GM12892 (cell line): ENCODE measurements at regions not wholly inside any gene's neighbourhood (a gene's known extent, or its start where the extent isn't known, plus 50 kb on each side); places are given as distances from the start of the nearest gene placed in this dataset.
"Not testable (repeated sequence)": the region's sequence is repeated elsewhere in the genome, so short reads cannot be mapped to it uniquely, and the experiment has no call there.

Experiments used
- DNase-seq: peaks from one replicate; pipeline ENCODE4 v3.0.0; 2011; ENCODE audit not compliant: insufficient read length
- FAIRE-seq: peaks from 2 replicates; lab custom pipeline; 2011; peaks lifted over from hg19 to GRCh38; lab: Jason Lieb, UNC
- POLR2A ChIP-seq: IDR thresholded peaks from 2 replicates; pipeline ENCODE4 v1.6.1; 2011; ENCODE audit warnings: low read depth, low read length, control low read depth
- POLR2AphosphoS5 ChIP-seq: IDR thresholded peaks from 2 replicates; pipeline ENCODE4 v1.6.1; 2011; ENCODE audit warnings: low read depth, low read length, control low read depth
- TAF1 ChIP-seq: IDR thresholded peaks from 2 replicates; pipeline ENCODE4 v1.6.1; 2011; ENCODE audit warnings: low read depth, mild to moderate bottlenecking, control low read depth, low read length, borderline replicate concordance

GRCh38 chrX:15017491-15017890 lies 144.3 kb downstream of the MOSPD2 start:
- no peak for FAIRE-seq
- DNase-seq: no peak
- TF ChIP-seq POLR2A (no peak), TAF1 (no peak), POLR2AphosphoS5 (no peak)

GRCh38 chrX:15016051-15016450 lies 142.8 kb downstream of the MOSPD2 start:
- FAIRE-seq (no peak), DNase-seq (no peak)
- TF ChIP-seq TAF1 (no peak), POLR2AphosphoS5 (no peak), POLR2A (no peak)

GRCh38 chrX:15014281-15014680 lies 141.1 kb downstream of the MOSPD2 start:
- DNase-seq: no peak
- FAIRE-seq: no peak
- no peak for TF ChIP-seq TAF1
- no peak for TF ChIP-seq POLR2A
- TF ChIP-seq POLR2AphosphoS5: no peak

- TF ChIP-seq POLR2AphosphoS5: no peak
- TF ChIP-seq POLR2A: no peak
- TF ChIP-seq TAF1: no peak
- DNase-seq: no peak
- FAIRE-seq: no peak
Measured at GRCh38 chrX:15013461-15013860, 140.2 kb downstream of the MOSPD2 start.

GRCh38 chrX:14997271-14997670 lies 124.0 kb downstream of the MOSPD2 start:
- no peak for TF ChIP-seq POLR2A
- no peak for TF ChIP-seq TAF1
- TF ChIP-seq POLR2AphosphoS5: no peak
- DNase-seq (no peak), FAIRE-seq (no peak)

- DNase-seq, FAIRE-seq: not testable (repeated sequence)
Measured at GRCh38 chrX:14984425-14984824, 111.2 kb downstream of the MOSPD2 start.
